ENCODE measurements at regions not wholly inside any gene's neighbourhood (a gene's known extent, or its start where the extent isn't known, plus 50 kb on each side); places are given as distances from the start of the nearest gene placed in this dataset.

- no peak for DNase-seq
Measured at GRCh38 chr11:122311216-122311755, 195.3 kb upstream of the BLID start.

- no peak for DNase-seq
Measured at GRCh38 chr11:122310766-122311165, 194.8 kb upstream of the BLID start.

- DNase-seq: no peak
Measured at GRCh38 chr11:122309262-122309925, 193.4 kb upstream of the BLID start.

GRCh38 chr11:122308226-122308625 is 192.2 kb upstream of the BLID start:
- DNase-seq: no peak

GRCh38 chr11:122307476-122308035 is 191.5 kb upstream of the BLID start:
- DNase-seq: no peak

- no peak for DNase-seq
Measured at GRCh38 chr11:122306831-122307391, 190.9 kb upstream of the BLID start.

GRCh38 chr11:122305426-122306320 is 189.7 kb upstream of the BLID start:
- no peak for DNase-seq

GRCh38 chr11:122304973-122305372 is 189.0 kb upstream of the BLID start:
- DNase-seq: no peak

GRCh38 chr11:122304306-122304705 is 188.3 kb upstream of the BLID start:
- DNase-seq: no peak

GRCh38 chr11:122294041-122294440 is 178.0 kb upstream of the BLID start:
- DNase-seq: no peak

GRCh38 chr11:122293296-122294023 is 177.4 kb upstream of the BLID start:
- DNase-seq: peak; percentile 18

GRCh38 chr11:122287401-122287800 is 171.4 kb upstream of the BLID start:
- DNase-seq: peak; percentile 86

GRCh38 chr11:122285070-122285988 is 169.3 kb upstream of the BLID start:
- DNase-seq: no peak

- no peak for DNase-seq
Measured at GRCh38 chr11:122280870-122281269, 164.9 kb upstream of the BLID start.

- no peak for DNase-seq
Measured at GRCh38 chr11:122279194-122279593, 163.2 kb upstream of the BLID start.

- DNase-seq: no peak
Measured at GRCh38 chr11:122277493-122277892, 161.5 kb upstream of the BLID start.

- no peak for DNase-seq
Measured at GRCh38 chr11:122276221-122276620, 160.2 kb upstream of the BLID start.

- no peak for DNase-seq
Measured at GRCh38 chr11:122275508-122275907, 159.5 kb upstream of the BLID start.

- DNase-seq: no peak
Measured at GRCh38 chr11:122273476-122274191, 157.6 kb upstream of the BLID start.

GRCh38 chr11:122271745-122272144 is 155.7 kb upstream of the BLID start:
- no peak for DNase-seq

GRCh38 chr11:122271137-122271536 is 155.1 kb upstream of the BLID start:
- DNase-seq: peak; percentile 84

All from NCI-H1092 treated with DMSO at 0.1 percent for 48 hours (cell line).